ENCODE measurements at regions not wholly inside any gene's neighbourhood (a gene's known extent, or its start where the extent isn't known, plus 50 kb on each side); places are given as distances from the start of the nearest gene placed in this dataset.

GRCh38 chr9:78544230-78544629 lies 247.3 kb downstream of the PSAT1 start:
- Histone ChIP-seq H4K20me1 (ENCODE audit: insufficient read depth) (no peaks in the 10 kb centered on the region), H2AFZ (ENCODE audit: low read depth) (no peak overlapping the region), H3K36me3 (ENCODE audit: insufficient read depth) (no peaks in the 10 kb centered on the region), H3K4me1 (ENCODE audit: low read depth, poor library complexity, severe bottlenecking) (no peaks in the 10 kb centered on the region), H3K9ac (no peak overlapping the region), H3K4me2 (no peak overlapping the region), H3K27ac (no peak overlapping the region), H3K4me3 (IDR thresholded peaks at IDR 0.05; ENCODE audit: insufficient read depth, low read depth, low read length) (no peak overlapping the region), H3K79me2 (ENCODE audit: insufficient read depth, low read depth) (no peaks in the 10 kb centered on the region), H3K27me3 (ENCODE audit: insufficient read depth, low read depth) (no peaks in the 10 kb centered on the region)
- no peak for TF ChIP-seq CTCF (conservative IDR thresholded peaks at IDR 0.05; ENCODE audit: low read depth, low read length)

- H3K4me2 ChIP-seq = no peak overlapping the region
- no peak overlapping the region for H3K27ac ChIP-seq
- no peak overlapping the region for H2AFZ ChIP-seq (ENCODE audit: low read depth)
- H3K4me3 ChIP-seq (IDR thresholded peaks at IDR 0.05; ENCODE audit: insufficient read depth, low read depth, low read length) = no peak overlapping the region
- H3K79me2 ChIP-seq (ENCODE audit: insufficient read depth, low read depth) = no peaks in the 10 kb centered on the region
- H3K27me3 ChIP-seq (ENCODE audit: insufficient read depth, low read depth) = no peaks in the 10 kb centered on the region
- no peaks in the 10 kb centered on the region for H3K36me3 ChIP-seq (ENCODE audit: insufficient read depth)
- H3K9ac ChIP-seq = no peak overlapping the region
- no peaks in the 10 kb centered on the region for H4K20me1 ChIP-seq (ENCODE audit: insufficient read depth)
- TF ChIP-seq CTCF (conservative IDR thresholded peaks at IDR 0.05; ENCODE audit: low read depth, low read length) = no peak
- no peaks in the 10 kb centered on the region for H3K4me1 ChIP-seq (ENCODE audit: low read depth, poor library complexity, severe bottlenecking)
Observed at GRCh38 chr9:78547831-78548230, 250.9 kb downstream of the PSAT1 start.

GRCh38 chr9:78548670-78549069 lies 251.7 kb downstream of the PSAT1 start:
- H3K4me3 ChIP-seq (IDR thresholded peaks at IDR 0.05; ENCODE audit: insufficient read depth, low read depth, low read length) = no peak overlapping the region
- no peak overlapping the region for H3K27ac ChIP-seq
- no peak for TF ChIP-seq CTCF (conservative IDR thresholded peaks at IDR 0.05; ENCODE audit: low read depth, low read length)
- no peaks in the 10 kb centered on the region for H3K36me3 ChIP-seq (ENCODE audit: insufficient read depth)
- no peak overlapping the region for H3K4me2 ChIP-seq
- no peaks in the 10 kb centered on the region for H4K20me1 ChIP-seq (ENCODE audit: insufficient read depth)
- no peak overlapping the region for H2AFZ ChIP-seq (ENCODE audit: low read depth)
- no peak overlapping the region for H3K9ac ChIP-seq
- no peaks in the 10 kb centered on the region for H3K79me2 ChIP-seq (ENCODE audit: insufficient read depth, low read depth)
- no peaks in the 10 kb centered on the region for H3K27me3 ChIP-seq (ENCODE audit: insufficient read depth, low read depth)
- H3K4me1 ChIP-seq (ENCODE audit: low read depth, poor library complexity, severe bottlenecking) = no peaks in the 10 kb centered on the region

GRCh38 chr9:78549711-78550110 lies 252.8 kb downstream of the PSAT1 start:
- no peaks in the 10 kb centered on the region for H3K4me1 ChIP-seq (ENCODE audit: low read depth, poor library complexity, severe bottlenecking)
- no peaks in the 10 kb centered on the region for H3K79me2 ChIP-seq (ENCODE audit: insufficient read depth, low read depth)
- no peak overlapping the region for H3K4me2 ChIP-seq
- H3K27me3 ChIP-seq (ENCODE audit: insufficient read depth, low read depth) = no peaks in the 10 kb centered on the region
- no peak overlapping the region for H2AFZ ChIP-seq (ENCODE audit: low read depth)
- no peak overlapping the region for H3K9ac ChIP-seq
- H3K4me3 ChIP-seq (IDR thresholded peaks at IDR 0.05; ENCODE audit: insufficient read depth, low read depth, low read length) = no peak overlapping the region
- no peak for TF ChIP-seq CTCF (conservative IDR thresholded peaks at IDR 0.05; ENCODE audit: low read depth, low read length)
- H3K27ac ChIP-seq = no peak overlapping the region
- H3K36me3 ChIP-seq (ENCODE audit: insufficient read depth) = no peaks in the 10 kb centered on the region
- no peaks in the 10 kb centered on the region for H4K20me1 ChIP-seq (ENCODE audit: insufficient read depth)

GRCh38 chr9:78552802-78553201 lies 255.9 kb downstream of the PSAT1 start:
- no peaks in the 10 kb centered on the region for H3K36me3 ChIP-seq (ENCODE audit: insufficient read depth)
- H2AFZ ChIP-seq (ENCODE audit: low read depth) = no peak overlapping the region
- TF ChIP-seq CTCF (conservative IDR thresholded peaks at IDR 0.05; ENCODE audit: low read depth, low read length) = no peak
- no peak overlapping the region for H3K4me3 ChIP-seq (IDR thresholded peaks at IDR 0.05; ENCODE audit: insufficient read depth, low read depth, low read length)
- H3K79me2 ChIP-seq (ENCODE audit: insufficient read depth, low read depth) = no peaks in the 10 kb centered on the region
- H3K27me3 ChIP-seq (ENCODE audit: insufficient read depth, low read depth) = no peaks in the 10 kb centered on the region
- no peaks in the 10 kb centered on the region for H3K4me1 ChIP-seq (ENCODE audit: low read depth, poor library complexity, severe bottlenecking)
- H3K9ac ChIP-seq = no peak overlapping the region
- no peak overlapping the region for H3K27ac ChIP-seq
- no peak overlapping the region for H3K4me2 ChIP-seq
- no peaks in the 10 kb centered on the region for H4K20me1 ChIP-seq (ENCODE audit: insufficient read depth)

Measured in KMS-11 (cell line).